Right cardiac atrium (tissue), 5 donors: ENCODE measurements at regions not wholly inside any gene's neighbourhood (a gene's known extent, or its start where the extent isn't known, plus 50 kb on each side); places are given as distances from the start of the nearest gene placed in this dataset.
A peak's percentile ranks its signal among the peaks of the same experiment; 100 is the strongest.

Experiments
- ATAC-seq, 2 donors: fragments of 200-7000 bp; cut with Tn5 transposase; one replicate each; pipeline versions ENCODE4 v1.8.0 to v1.9.1; 2020; ENCODE audit warnings: moderate library complexity in 2 of 2, mild to moderate bottlenecking in 1 of 2
- DNase-seq, 3 donors: peaks; one replicate each; pipeline ENCODE4 v3.0.0-alpha.2; 2020
- H3K27ac ChIP-seq: one replicate; pipeline ENCODE4 v1.5.1; 2013; ENCODE audit warnings: mild to moderate bottlenecking, low read length, control low read depth, moderate library complexity
- H3K27me3 ChIP-seq: one replicate; pipeline ENCODE4 v1.6.1; 2013; ENCODE audit not compliant: control insufficient read depth, insufficient read depth
- H3K4me1 ChIP-seq: one replicate; pipeline ENCODE4 v1.6.1; 2013; ENCODE audit warnings: low read length; ENCODE audit not compliant: control insufficient read depth, insufficient read depth
- H3K4me3 ChIP-seq: one replicate; pipeline ENCODE4 v1.5.1; 2013; ENCODE audit warnings: low read length, control low read depth
- H3K9me3 ChIP-seq: one replicate; pipeline ENCODE4 v1.6.1; 2013; ENCODE audit warnings: low read length; ENCODE audit not compliant: control insufficient read depth
- WGBS: extraction: QIAGEN DNeasy Blood & Tissue Kit; methylation state at CpG from one replicate; pipeline ENCODE4 v1.1.7; 2013; 5-methylcytosine and 5-hydroxymethylcytosine counted together
- intact Hi-C, 4 donors: fragments of 100-400 bp; cut with DNase I; formaldehyde crosslinking; loops; one replicate each; pipeline versions ENCODE4 v1.11.0 to v1.14.0; 2022 to 2023
- donor health status: healthy with polysubstance abuse.
- donor health status: DM: no; HTN: yes; CAD: no.
- donor health status: DM: no; HTN: no; CAD: no.
- donor health status: DM: no; HTN: yes; CAD: no; lungs with severe emphysema.
- donor health status: DM: yes; HTN: yes; CAD: no.

- intact Hi-C loops, result no loop called here
- no peak for DNase-seq
- H3K27me3 ChIP-seq, result no peaks in the 10 kb centered on the region
- no peak overlapping the region for H3K27ac ChIP-seq
- no peaks in the 10 kb centered on the region for H3K4me1 ChIP-seq
- no peak for ATAC-seq
- no peak overlapping the region for H3K4me3 ChIP-seq
- WGBS, result 62% methylated on average over 1 of the region's 1 CpG
- H3K9me3 ChIP-seq, result no peaks in the 10 kb centered on the region
Observed at GRCh38 chr7:22657479-22657878, 69.5 kb upstream of the IL6 start.

GRCh38 chr7:22655781-22656180 lies 71.2 kb upstream of the IL6 start:
- Histone ChIP-seq H3K4me1 (no peaks in the 10 kb centered on the region), H3K9me3 (no peaks in the 10 kb centered on the region), H3K27me3 (no peaks in the 10 kb centered on the region), H3K27ac (no peak overlapping the region), H3K4me3 (no peak overlapping the region)
- no peak for ATAC-seq
- no peak for DNase-seq
- intact Hi-C loops, result no loop called here
- WGBS, result 96% methylated on average over 4 of the region's 4 CpGs

- no peak for ATAC-seq
- H3K27me3 ChIP-seq, result no peaks in the 10 kb centered on the region
- H3K9me3 ChIP-seq, result no peaks in the 10 kb centered on the region
- WGBS, result 87% methylated on average over 1 of the region's 1 CpG
- no peak overlapping the region for H3K4me3 ChIP-seq
- H3K4me1 ChIP-seq, result no peaks in the 10 kb centered on the region
- no peak overlapping the region for H3K27ac ChIP-seq
- no peak for DNase-seq
- intact Hi-C loops, result no loop called here
Observed at GRCh38 chr7:22654831-22655230, 72.2 kb upstream of the IL6 start.

GRCh38 chr7:22653951-22654350 lies 73.0 kb upstream of the IL6 start:
- Histone ChIP-seq H3K27ac (no peak overlapping the region), H3K9me3 (no peaks in the 10 kb centered on the region), H3K4me3 (no peak overlapping the region), H3K4me1 (no peaks in the 10 kb centered on the region), H3K27me3 (no peaks in the 10 kb centered on the region)
- DNase-seq (no peak), ATAC-seq (peak in 1 of 2 donors; percentile 30)
- intact Hi-C loops, result no loop called here

- no peaks in the 10 kb centered on the region for H3K27me3 ChIP-seq
- H3K4me3 ChIP-seq, result no peak overlapping the region
- H3K27ac ChIP-seq, result no peak overlapping the region
- H3K9me3 ChIP-seq, result no peaks in the 10 kb centered on the region
- no peaks in the 10 kb centered on the region for H3K4me1 ChIP-seq
- peak in 1 of 2 donors; percentile 58 for ATAC-seq
- intact Hi-C loops, result no loop called here
- WGBS, result 51% methylated on average over 5 of the region's 5 CpGs
- DNase-seq, result no peak
Observed at GRCh38 chr7:22651534-22652243, 75.3 kb upstream of the IL6 start.

- H3K4me1 ChIP-seq, result no peaks in the 10 kb centered on the region
- intact Hi-C loops, result no loop called here
- ATAC-seq (no peak), DNase-seq (no peak)
- no peak overlapping the region for H3K4me3 ChIP-seq
- H3K27ac ChIP-seq, result no peak overlapping the region
- 92% methylated on average over 4 of the region's 4 CpGs for WGBS
- no peaks in the 10 kb centered on the region for H3K27me3 ChIP-seq
- peaks cover 3% of the 10 kb centered on the region for H3K9me3 ChIP-seq
Observed at GRCh38 chr7:22651036-22651435, 76.0 kb upstream of the IL6 start.

GRCh38 chr7:22649686-22650085 lies 77.3 kb upstream of the IL6 start:
- Histone ChIP-seq H3K27ac (no peak overlapping the region), H3K27me3 (no peaks in the 10 kb centered on the region), H3K4me3 (no peak overlapping the region), H3K4me1 (no peaks in the 10 kb centered on the region), H3K9me3 (peaks cover 3% of the 10 kb centered on the region)
- intact Hi-C loops, result no loop called here
- DNase-seq (no peak), ATAC-seq (no peak)
- WGBS, result 87% methylated on average over 3 of the region's 3 CpGs

GRCh38 chr7:22647451-22648257 lies 79.3 kb upstream of the IL6 start:
- no peak for DNase-seq
- Histone ChIP-seq H3K9me3 (peaks cover 5% of the 10 kb centered on the region), H3K4me1 (no peaks in the 10 kb centered on the region), H3K4me3 (no peak overlapping the region), H3K27me3 (no peaks in the 10 kb centered on the region), H3K27ac (no peak overlapping the region)
- 42% methylated on average over 3 of the region's 3 CpGs for WGBS
- peak in 1 of 2 donors; percentile 71 for ATAC-seq
- intact Hi-C loops, result no loop called here

- Histone ChIP-seq H3K9me3 (peaks cover 5% of the 10 kb centered on the region), H3K27me3 (no peaks in the 10 kb centered on the region), H3K27ac (no peak overlapping the region), H3K4me1 (no peaks in the 10 kb centered on the region), H3K4me3 (no peak overlapping the region)
- ATAC-seq (no peak), DNase-seq (no peak)
- intact Hi-C loops, result no loop called here
Observed at GRCh38 chr7:22645418-22646181, 81.4 kb upstream of the IL6 start.

- DNase-seq (no peak), ATAC-seq (no peak)
- H3K9me3 ChIP-seq, result peaks cover 5% of the 10 kb centered on the region
- intact Hi-C loops, result no loop called here
- H3K27me3 ChIP-seq, result no peaks in the 10 kb centered on the region
- no peak overlapping the region for H3K27ac ChIP-seq
- H3K4me1 ChIP-seq, result no peaks in the 10 kb centered on the region
- no peak overlapping the region for H3K4me3 ChIP-seq
Observed at GRCh38 chr7:22642454-22642853, 84.5 kb upstream of the IL6 start.

- WGBS, result 94% methylated on average over 8 of the region's 8 CpGs
- H3K27me3 ChIP-seq, result no peaks in the 10 kb centered on the region
- H3K4me1 ChIP-seq, result no peaks in the 10 kb centered on the region
- intact Hi-C loops, result no loop called here
- no peak overlapping the region for H3K4me3 ChIP-seq
- ATAC-seq (no peak), DNase-seq (no peak)
- no peak overlapping the region for H3K27ac ChIP-seq
- peaks cover 3% of the 10 kb centered on the region for H3K9me3 ChIP-seq
Observed at GRCh38 chr7:22640269-22640668, 86.7 kb upstream of the IL6 start.
